ENCODE measurements at regions not wholly inside any gene's neighbourhood (a gene's known extent, or its start where the extent isn't known, plus 50 kb on each side); places are given as distances from the start of the nearest gene placed in this dataset.

DNA sequence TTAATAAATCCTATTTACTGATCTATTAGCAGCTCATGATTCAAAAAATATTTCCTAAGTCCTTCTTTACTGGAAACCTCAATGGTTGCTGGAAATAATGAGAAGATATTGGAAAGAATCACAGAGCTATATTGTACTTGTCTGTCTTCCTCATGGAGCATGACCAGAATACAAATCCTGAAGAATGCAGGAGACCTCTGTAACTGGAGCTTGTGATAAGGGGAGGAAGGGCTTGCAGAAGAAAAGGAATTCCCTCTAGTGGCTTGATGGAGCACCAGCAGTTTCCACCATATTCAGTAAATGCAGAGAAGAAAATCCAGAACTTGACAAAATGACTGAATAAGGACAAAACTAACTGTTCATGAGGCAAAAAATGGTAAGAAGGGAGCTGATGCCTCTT lies 1333.1 kb downstream of the EFNB2 start:
- Histone ChIP-seq H3K36me3 (ENCODE audit: control insufficient read depth, insufficient read depth, low read length) (no peaks in the 10 kb centered on the region), H3K9me3 (ENCODE audit: control insufficient read depth, low read length) (no peaks in the 10 kb centered on the region), H3K9ac (ENCODE audit: low read length) (no peak overlapping the region), H3K27me3 (ENCODE audit: control insufficient read depth, insufficient read depth, low read length) (no peaks in the 10 kb centered on the region), H3K4me3 (ENCODE audit: low read length) (no peak overlapping the region), H3K4me1 (ENCODE audit: control insufficient read depth, insufficient read depth, low read length) (no peaks in the 10 kb centered on the region)

DNA sequence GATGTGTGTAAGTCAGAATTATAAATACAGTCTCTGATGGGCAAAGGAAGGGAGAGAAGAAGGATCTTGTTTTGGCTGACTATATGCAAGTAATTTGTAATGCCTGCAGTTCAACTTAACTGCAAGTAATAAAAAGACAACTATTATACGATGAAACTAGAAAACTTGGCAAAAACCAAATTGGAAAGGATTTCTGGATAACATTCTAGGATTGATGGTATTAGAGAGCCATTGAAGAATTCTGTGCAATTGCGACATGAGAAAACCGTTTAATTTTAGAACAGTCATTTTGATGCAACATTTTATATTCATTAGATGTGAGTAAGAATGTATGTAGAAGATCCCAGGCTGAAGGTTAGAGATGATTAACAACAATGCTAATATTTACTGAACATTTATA lies 1334.1 kb downstream of the EFNB2 start:
- H3K4me3 ChIP-seq (ENCODE audit: low read length): no peak overlapping the region
- no peaks in the 10 kb centered on the region for H3K27me3 ChIP-seq (ENCODE audit: control insufficient read depth, insufficient read depth, low read length)
- H3K36me3 ChIP-seq (ENCODE audit: control insufficient read depth, insufficient read depth, low read length): no peaks in the 10 kb centered on the region
- H3K9me3 ChIP-seq (ENCODE audit: control insufficient read depth, low read length): no peaks in the 10 kb centered on the region
- H3K4me1 ChIP-seq (ENCODE audit: control insufficient read depth, insufficient read depth, low read length): no peaks in the 10 kb centered on the region
- H3K9ac ChIP-seq (ENCODE audit: low read length): no peak overlapping the region

DNA sequence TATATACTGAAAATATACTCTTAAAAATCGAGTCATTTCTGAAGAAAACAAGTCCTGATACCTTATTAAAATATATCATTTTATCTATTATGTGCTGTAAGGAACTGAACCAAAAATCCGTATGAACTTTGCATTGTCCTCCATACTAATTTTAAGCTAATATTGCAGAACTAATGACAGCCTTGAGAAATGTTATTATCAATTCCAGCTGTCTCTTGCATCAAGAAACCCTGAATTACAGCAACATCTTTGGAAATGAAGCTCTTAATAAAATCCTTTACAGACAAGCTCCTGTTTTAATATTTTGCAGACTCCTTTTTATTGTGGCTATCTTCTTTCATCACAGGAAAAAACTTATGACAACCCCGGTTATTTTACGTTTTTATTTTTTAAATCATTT lies 1335.3 kb downstream of the EFNB2 start:
- Histone ChIP-seq H3K9ac (ENCODE audit: low read length) (no peak overlapping the region), H3K9me3 (ENCODE audit: control insufficient read depth, low read length) (no peaks in the 10 kb centered on the region)

DNA sequence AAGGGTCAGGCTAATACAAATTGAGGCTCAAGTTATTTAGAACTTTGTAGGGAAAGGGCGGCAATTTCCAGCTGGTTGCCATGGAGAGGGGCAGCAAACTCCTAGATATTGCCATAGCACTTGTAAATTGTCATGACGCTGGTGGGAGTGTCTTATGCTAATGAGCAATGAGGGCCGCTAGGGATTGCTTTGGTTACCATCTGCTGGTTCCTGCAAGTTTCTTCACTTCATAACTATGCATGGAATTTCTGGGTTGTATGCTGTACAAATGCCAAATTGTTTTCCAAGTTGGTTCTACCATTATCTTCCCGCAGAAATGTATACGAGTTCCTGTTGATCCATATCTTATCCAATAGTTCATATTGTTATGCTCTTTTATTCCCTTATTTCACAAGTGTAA lies 1339.4 kb downstream of the EFNB2 start:
- Histone ChIP-seq H3K9me3 (ENCODE audit: control insufficient read depth, low read length) (no peaks in the 10 kb centered on the region), H3K4me3 (ENCODE audit: low read length) (no peak overlapping the region), H3K9ac (ENCODE audit: low read length) (no peak overlapping the region), H3K27me3 (ENCODE audit: control insufficient read depth, insufficient read depth, low read length) (no peaks in the 10 kb centered on the region), H3K36me3 (ENCODE audit: control insufficient read depth, insufficient read depth, low read length) (no peaks in the 10 kb centered on the region), H3K4me1 (ENCODE audit: control insufficient read depth, insufficient read depth, low read length) (no peaks in the 10 kb centered on the region)

More for the DNA sequence above, 1335.3 kb downstream of the EFNB2 start:
- Histone ChIP-seq H3K4me3 (ENCODE audit: low read length) (no peak overlapping the region), H3K4me1 (ENCODE audit: control insufficient read depth, insufficient read depth, low read length) (no peaks in the 10 kb centered on the region), H3K36me3 (ENCODE audit: control insufficient read depth, insufficient read depth, low read length) (no peaks in the 10 kb centered on the region), H3K27me3 (ENCODE audit: control insufficient read depth, insufficient read depth, low read length) (no peaks in the 10 kb centered on the region)

DNA sequence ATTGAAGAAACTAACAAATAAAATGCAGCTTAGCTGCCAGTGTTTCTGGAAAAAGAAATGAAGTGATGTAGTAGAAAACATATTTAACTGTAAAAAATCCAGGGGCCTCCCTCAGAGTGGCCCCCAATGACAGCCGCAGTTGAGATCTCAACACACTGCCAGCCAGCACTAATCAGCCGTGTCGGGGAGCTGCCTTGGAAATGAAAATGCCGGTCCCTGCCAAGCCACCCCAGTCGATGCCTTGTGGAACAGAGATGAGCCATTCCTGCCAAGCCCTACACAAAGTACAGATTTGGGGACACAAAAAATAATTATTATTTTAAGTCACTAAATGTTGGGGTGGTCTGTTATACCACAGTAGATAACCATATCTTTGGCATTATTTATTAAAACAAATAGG lies 1342.4 kb downstream of the EFNB2 start:
- Histone ChIP-seq H3K4me1 (ENCODE audit: control insufficient read depth, insufficient read depth, low read length) (no peaks in the 10 kb centered on the region), H3K27me3 (ENCODE audit: control insufficient read depth, insufficient read depth, low read length) (no peaks in the 10 kb centered on the region), H3K36me3 (ENCODE audit: control insufficient read depth, insufficient read depth, low read length) (no peaks in the 10 kb centered on the region), H3K9ac (ENCODE audit: low read length) (no peak overlapping the region), H3K9me3 (ENCODE audit: control insufficient read depth, low read length) (no peaks in the 10 kb centered on the region), H3K4me3 (ENCODE audit: low read length) (no peak overlapping the region)

DNA sequence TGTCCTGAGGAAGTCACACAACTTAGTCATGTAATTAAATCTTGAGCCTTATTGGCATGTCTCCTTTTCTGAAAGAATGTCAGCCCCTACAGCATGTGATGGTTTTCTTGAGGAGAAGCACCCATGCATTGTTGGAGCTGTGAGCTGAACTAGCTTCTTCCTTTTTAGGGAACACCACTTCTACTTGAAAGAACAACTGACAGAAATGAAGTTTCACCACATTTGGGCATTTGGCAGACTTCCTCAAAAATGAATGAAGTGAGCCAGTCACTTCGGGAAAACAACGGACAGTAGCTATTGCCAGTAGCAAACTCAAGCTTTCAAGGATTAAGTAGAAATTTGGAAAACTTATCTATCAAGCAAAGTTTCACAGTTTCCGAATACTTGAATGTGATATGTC lies 1351.3 kb downstream of the EFNB2 start:
- Histone ChIP-seq H3K4me3 (ENCODE audit: low read length) (no peak overlapping the region), H3K4me1 (ENCODE audit: control insufficient read depth, insufficient read depth, low read length) (no peaks in the 10 kb centered on the region), H3K9ac (ENCODE audit: low read length) (no peak overlapping the region), H3K27me3 (ENCODE audit: control insufficient read depth, insufficient read depth, low read length) (no peaks in the 10 kb centered on the region), H3K9me3 (ENCODE audit: control insufficient read depth, low read length) (no peaks in the 10 kb centered on the region), H3K36me3 (ENCODE audit: control insufficient read depth, insufficient read depth, low read length) (no peaks in the 10 kb centered on the region)

DNA sequence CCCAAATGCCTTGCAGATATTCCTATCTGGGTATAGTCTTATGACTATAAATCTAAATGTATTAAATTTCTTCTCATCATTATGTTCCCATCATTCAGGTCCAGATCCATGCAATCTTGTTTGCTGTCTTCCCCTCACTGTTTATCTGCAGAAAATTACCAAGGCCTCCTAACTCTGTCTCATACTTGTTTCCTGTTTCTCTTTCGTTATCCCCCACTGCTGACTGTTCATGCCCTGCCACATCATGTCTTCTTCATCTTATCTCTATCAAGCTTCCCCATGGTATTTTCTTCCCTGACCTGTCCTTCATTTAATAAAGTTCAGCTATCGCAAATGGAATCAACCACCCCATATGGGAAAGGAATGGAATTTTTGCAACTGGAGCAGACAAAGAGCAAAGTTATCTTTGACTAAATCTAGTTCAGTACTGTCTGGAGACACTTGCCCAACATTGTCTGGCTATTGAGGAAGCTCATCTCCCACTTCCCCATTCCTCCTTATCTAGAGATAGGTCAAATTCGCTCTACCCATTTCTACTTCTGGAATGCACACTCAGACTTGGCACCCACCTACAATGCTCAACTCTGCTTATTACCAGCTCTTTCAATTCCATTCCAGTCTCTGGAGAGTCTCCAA lies 1358.1 kb downstream of the EFNB2 start:
- no peaks in the 10 kb centered on the region for H3K4me1 ChIP-seq (ENCODE audit: control insufficient read depth, insufficient read depth, low read length)
- H3K9me3 ChIP-seq (ENCODE audit: control insufficient read depth, low read length): no peaks in the 10 kb centered on the region
- H3K9ac ChIP-seq (ENCODE audit: low read length): no peak overlapping the region
- no peaks in the 10 kb centered on the region for H3K27me3 ChIP-seq (ENCODE audit: control insufficient read depth, insufficient read depth, low read length)
- no peak overlapping the region for H3K4me3 ChIP-seq (ENCODE audit: low read length)
- H3K36me3 ChIP-seq (ENCODE audit: control insufficient read depth, insufficient read depth, low read length): no peaks in the 10 kb centered on the region

DNA sequence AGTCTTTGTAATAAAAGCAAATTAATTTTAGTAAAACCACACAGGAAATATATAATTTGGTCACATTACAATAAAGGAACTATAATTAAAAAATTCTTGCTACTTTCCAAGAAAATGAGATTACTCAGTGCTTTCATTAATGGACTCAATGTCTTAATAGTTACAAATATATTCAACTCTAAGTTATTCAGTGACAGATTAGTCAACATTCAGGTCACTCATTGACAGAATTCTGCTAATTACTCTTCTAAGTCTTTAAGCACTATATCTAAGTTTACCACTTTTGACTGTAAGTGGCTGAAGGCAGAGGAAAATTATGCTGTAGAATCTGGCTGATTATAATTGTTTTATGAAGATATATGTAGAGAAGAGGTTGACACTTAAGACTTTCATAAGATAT lies 1365.0 kb downstream of the EFNB2 start:
- no peaks in the 10 kb centered on the region for H3K27me3 ChIP-seq (ENCODE audit: control insufficient read depth, insufficient read depth, low read length)
- H3K4me3 ChIP-seq (ENCODE audit: low read length): no peak overlapping the region
- no peaks in the 10 kb centered on the region for H3K36me3 ChIP-seq (ENCODE audit: control insufficient read depth, insufficient read depth, low read length)
- no peaks in the 10 kb centered on the region for H3K4me1 ChIP-seq (ENCODE audit: control insufficient read depth, insufficient read depth, low read length)
- H3K9ac ChIP-seq (ENCODE audit: low read length): no peak overlapping the region
- H3K9me3 ChIP-seq (ENCODE audit: control insufficient read depth, low read length): no peaks in the 10 kb centered on the region

DNA sequence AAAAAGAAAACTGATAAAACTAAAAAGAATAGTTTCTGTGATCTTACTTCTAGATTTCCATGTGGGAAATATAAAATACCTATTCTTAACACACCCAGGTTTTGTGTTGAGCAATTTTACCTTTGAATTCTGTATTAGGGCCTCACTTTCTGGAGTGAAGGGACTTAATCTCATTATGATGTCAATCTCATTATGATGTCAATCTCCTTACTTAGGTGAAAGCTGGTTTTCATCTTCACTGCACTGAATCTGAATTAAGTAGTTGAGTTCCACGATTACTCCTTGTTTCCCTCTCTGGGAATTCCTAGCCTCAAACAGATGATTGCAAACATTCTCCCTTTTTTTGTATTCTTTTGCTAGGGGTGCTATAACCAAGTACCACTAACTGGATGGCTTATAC lies 1367.2 kb downstream of the EFNB2 start:
- Histone ChIP-seq H3K4me3 (ENCODE audit: low read length) (no peak overlapping the region), H3K27me3 (ENCODE audit: control insufficient read depth, insufficient read depth, low read length) (no peaks in the 10 kb centered on the region), H3K4me1 (ENCODE audit: control insufficient read depth, insufficient read depth, low read length) (no peaks in the 10 kb centered on the region), H3K9ac (ENCODE audit: low read length) (no peak overlapping the region), H3K36me3 (ENCODE audit: control insufficient read depth, insufficient read depth, low read length) (no peaks in the 10 kb centered on the region), H3K9me3 (ENCODE audit: control insufficient read depth, low read length) (no peaks in the 10 kb centered on the region)

DNA sequence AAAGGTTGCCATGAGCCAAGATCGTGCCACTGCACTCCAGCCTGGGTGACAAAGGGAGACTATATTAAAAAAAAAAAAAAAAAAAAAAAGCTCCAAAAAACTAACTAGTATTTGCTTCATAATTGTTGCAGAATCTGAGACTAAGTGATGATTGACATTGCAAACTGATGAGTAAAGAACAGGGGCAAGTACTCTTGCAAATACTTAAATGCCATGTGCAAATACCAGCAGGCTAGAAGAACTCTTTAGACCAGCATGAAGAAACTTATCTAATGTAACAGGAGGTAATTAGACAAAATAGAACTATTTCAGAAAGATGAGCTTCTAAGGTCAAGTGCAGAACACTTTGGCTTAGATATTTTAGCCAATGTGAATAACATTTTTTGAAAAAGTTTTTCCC lies 1368.1 kb downstream of the EFNB2 start:
- no peaks in the 10 kb centered on the region for H3K27me3 ChIP-seq (ENCODE audit: control insufficient read depth, insufficient read depth, low read length)

DNA sequence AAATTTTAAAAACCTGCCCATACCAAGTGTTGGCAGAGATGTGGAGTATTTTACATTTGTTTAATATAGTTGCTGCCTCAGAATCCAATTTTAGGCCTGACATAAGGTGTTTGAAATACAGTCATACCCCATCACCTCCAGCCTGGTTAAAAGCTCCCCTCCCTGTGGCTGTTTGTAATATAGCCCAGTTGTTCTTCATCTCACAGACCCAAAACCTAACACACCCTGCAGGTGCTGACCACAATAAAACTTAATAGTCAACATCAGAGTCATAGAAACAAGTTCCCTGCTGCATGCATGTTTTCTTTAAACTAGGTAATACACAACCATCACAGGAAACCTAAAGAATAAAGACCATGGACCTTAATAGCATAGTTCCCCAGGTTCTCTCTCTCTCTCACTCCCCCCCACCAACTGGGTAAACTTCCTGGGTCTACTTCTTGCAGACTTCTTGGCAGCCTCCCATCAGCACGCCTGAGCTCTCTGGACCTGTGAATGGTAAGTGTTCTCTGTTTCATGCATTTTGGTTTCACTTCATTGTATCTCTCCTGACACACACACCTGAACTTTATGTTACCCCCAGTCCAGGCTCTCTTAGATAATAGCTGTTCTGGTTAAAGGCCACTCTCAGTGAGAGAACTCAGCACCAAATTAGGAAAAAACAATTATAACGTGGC lies 1369.9 kb downstream of the EFNB2 start:
- Histone ChIP-seq H3K36me3 (ENCODE audit: control insufficient read depth, insufficient read depth, low read length) (no peaks in the 10 kb centered on the region), H3K9me3 (ENCODE audit: control insufficient read depth, low read length) (no peaks in the 10 kb centered on the region), H3K4me1 (ENCODE audit: control insufficient read depth, insufficient read depth, low read length) (no peaks in the 10 kb centered on the region), H3K4me3 (ENCODE audit: low read length) (no peak overlapping the region), H3K9ac (ENCODE audit: low read length) (no peak overlapping the region), H3K27me3 (ENCODE audit: control insufficient read depth, insufficient read depth, low read length) (no peaks in the 10 kb centered on the region)

More for the DNA sequence above, 1368.1 kb downstream of the EFNB2 start:
- H3K4me3 ChIP-seq (ENCODE audit: low read length): no peak overlapping the region
- no peaks in the 10 kb centered on the region for H3K9me3 ChIP-seq (ENCODE audit: control insufficient read depth, low read length)
- H3K9ac ChIP-seq (ENCODE audit: low read length): no peak overlapping the region
- no peaks in the 10 kb centered on the region for H3K36me3 ChIP-seq (ENCODE audit: control insufficient read depth, insufficient read depth, low read length)
- H3K4me1 ChIP-seq (ENCODE audit: control insufficient read depth, insufficient read depth, low read length): no peaks in the 10 kb centered on the region

DNA sequence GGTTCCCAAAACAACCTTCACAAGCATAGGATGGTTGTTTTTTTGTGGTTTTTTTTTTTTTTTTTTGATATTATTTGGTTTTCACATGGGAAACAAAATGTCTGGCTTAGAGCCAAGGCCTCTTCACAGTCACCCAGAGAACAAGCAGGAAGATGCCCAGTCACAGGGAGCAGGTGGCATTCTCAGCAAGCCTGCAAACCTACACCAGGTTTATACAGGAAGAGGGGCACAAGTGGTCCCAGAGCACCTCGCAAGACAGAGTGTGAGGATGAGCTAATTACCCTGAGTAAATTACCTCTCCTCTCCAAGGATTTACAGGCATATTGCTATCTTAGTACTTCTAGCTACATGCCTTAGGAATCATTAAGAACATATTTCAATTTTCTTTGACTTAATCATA lies 1375.6 kb downstream of the EFNB2 start:
- H3K9ac ChIP-seq (ENCODE audit: low read length): no peak overlapping the region
- H3K27me3 ChIP-seq (ENCODE audit: control insufficient read depth, insufficient read depth, low read length): no peaks in the 10 kb centered on the region
- no peaks in the 10 kb centered on the region for H3K36me3 ChIP-seq (ENCODE audit: control insufficient read depth, insufficient read depth, low read length)
- H3K4me3 ChIP-seq (ENCODE audit: low read length): no peak overlapping the region
- H3K4me1 ChIP-seq (ENCODE audit: control insufficient read depth, insufficient read depth, low read length): no peaks in the 10 kb centered on the region
- no peaks in the 10 kb centered on the region for H3K9me3 ChIP-seq (ENCODE audit: control insufficient read depth, low read length)
